NT2/D1 (cell line): ENCODE measurements at regions not wholly inside any gene's neighbourhood (a gene's known extent, or its start where the extent isn't known, plus 50 kb on each side); places are given as distances from the start of the nearest gene placed in this dataset.
A peak's percentile ranks its signal among the peaks of the same experiment; 100 is the strongest.
"Not testable (repeated sequence)": the region's sequence is repeated elsewhere in the genome, so short reads cannot be mapped to it uniquely, and the experiment has no call there.

ENCODE experiments used
- DNase-seq: peaks from one replicate; pipeline ENCODE4 v3.0.0-alpha.2; 2011; ENCODE audit warnings: low read depth, low spot score
- H3K27me3 ChIP-seq: 2 replicates; pipeline ENCODE4 v1.6.0; 2011; ENCODE audit warnings: mild to moderate bottlenecking; ENCODE audit not compliant: insufficient read length, insufficient read depth
- H3K36me3 ChIP-seq: 2 replicates; pipeline ENCODE4 v1.6.1; 2011; ENCODE audit warnings: mild to moderate bottlenecking, low read length, mixed read lengths; ENCODE audit not compliant: insufficient read depth, insufficient read length
- H3K4me1 ChIP-seq: 2 replicates; pipeline ENCODE4 v1.5.1; 2011; ENCODE audit not compliant: insufficient read depth, insufficient read length
- H3K4me3 ChIP-seq: 2 replicates; pipeline ENCODE4 v1.5.1; 2011; ENCODE audit warnings: low read depth; ENCODE audit not compliant: insufficient read length
- H3K9ac ChIP-seq: 2 replicates; pipeline ENCODE4 v1.6.0; 2011; ENCODE audit warnings: low read depth; ENCODE audit not compliant: insufficient read length
- H3K9me3 ChIP-seq: 2 replicates; pipeline ENCODE4 v1.5.1; 2011; ENCODE audit warnings: mild to moderate bottlenecking, low read length; ENCODE audit not compliant: insufficient read depth
- SUZ12 ChIP-seq: IDR thresholded peaks from 2 replicates; pipeline ENCODE4 v1.6.1; 2011; ENCODE audit not compliant: insufficient read length, insufficient read depth; ENCODE audit errors: extremely low read depth
- YY1 ChIP-seq: IDR thresholded peaks from 2 replicates; pipeline ENCODE4 v1.6.1; 2011; ENCODE audit not compliant: insufficient read length, insufficient read depth
- ZNF274 ChIP-seq: IDR thresholded peaks from 2 replicates; pipeline ENCODE4 v1.6.1; 2011; ENCODE audit warnings: mild to moderate bottlenecking, low read depth, low read length

- peak; percentile 55 for DNase-seq
- Histone ChIP-seq H3K27me3 (no peaks in the 10 kb centered on the region), H3K9me3 (peaks cover 8% of the 10 kb centered on the region; the same call in 1 of the 2 replicates), H3K9ac (no peak overlapping the region), H3K4me3 (no peak overlapping the region), H3K4me1 (no peaks in the 10 kb centered on the region), H3K36me3 (no peaks in the 10 kb centered on the region)
- TF ChIP-seq ZNF274, result no peak
- no peak for TF ChIP-seq SUZ12
- TF ChIP-seq YY1, result no peak
Observed at GRCh38 chr5:163330723-163331668, 106.4 kb upstream of the CCNG1 start.

DNA sequence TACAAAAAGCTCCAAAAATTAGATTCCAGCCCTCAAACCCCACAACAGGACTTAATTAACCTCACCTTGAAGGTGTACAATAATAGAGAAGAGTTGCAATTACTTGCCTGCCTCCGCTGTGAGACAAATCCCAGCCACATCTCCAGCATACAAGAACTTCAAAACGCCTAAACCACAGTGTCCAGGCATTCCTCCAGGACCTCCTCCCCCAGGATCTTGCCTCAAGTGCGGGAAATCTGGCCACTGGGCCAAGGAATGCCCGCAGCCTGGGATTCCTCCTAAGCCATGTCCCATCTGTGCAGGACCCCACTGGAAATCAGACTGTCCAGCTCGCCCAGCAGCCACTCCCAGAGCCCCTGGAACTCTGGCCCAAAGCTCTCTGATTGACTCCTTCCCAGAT is 101.3 kb upstream of the CCNG1 start:
- not testable (repeated sequence) for H3K27me3 ChIP-seq, H3K36me3 ChIP-seq, H3K4me3 ChIP-seq, H3K9ac ChIP-seq, H3K9me3 ChIP-seq, H3K4me1 ChIP-seq, DNase-seq

DNA sequence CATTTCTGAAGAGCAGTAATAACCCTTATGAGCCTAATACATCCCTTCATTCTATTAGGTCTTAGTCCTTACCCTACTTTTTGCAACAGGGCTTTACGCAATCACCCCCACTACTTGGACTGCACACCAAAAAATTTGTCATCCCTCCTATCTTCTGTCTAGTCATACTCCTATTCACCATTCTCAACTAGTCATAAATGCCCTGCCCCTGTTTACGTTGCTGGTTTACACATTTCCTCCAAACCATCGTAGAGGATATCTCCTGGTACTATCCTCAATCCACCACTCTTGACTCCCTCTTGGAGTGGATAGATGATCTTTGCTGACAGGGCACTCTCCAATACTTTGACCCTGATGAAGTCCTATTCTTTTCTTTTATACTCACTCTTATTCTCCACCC is 98.2 kb upstream of the CCNG1 start:
- Histone ChIP-seq H3K4me1 (no peaks in the 10 kb centered on the region), H3K36me3 (no peaks in the 10 kb centered on the region), H3K4me3 (no peak overlapping the region), H3K9ac (no peak overlapping the region), H3K27me3 (no peaks in the 10 kb centered on the region), H3K9me3 (peaks cover 8% of the 10 kb centered on the region; the same call in 1 of the 2 replicates)
- TF ChIP-seq SUZ12 (no peak), YY1 (no peak), ZNF274 (no peak)
- DNase-seq, result no peak

DNA sequence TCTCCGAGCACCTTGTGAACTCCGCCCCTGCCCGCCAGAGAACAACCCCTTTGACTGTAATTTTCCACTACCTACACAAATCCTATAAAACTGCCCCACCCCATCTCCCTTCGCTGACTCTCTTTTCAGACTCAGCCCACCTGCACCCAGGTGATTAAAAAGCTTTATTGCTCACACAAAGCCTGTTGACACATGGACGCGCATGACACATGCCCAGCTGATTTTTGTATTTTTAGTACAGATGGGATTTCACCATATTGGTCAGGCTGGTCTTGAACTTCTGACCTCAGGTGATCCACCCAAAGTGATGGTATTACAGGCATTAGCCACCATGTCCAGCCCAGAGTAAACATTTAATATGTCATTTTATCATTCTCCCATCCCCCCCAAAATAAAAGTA is 97.0 kb upstream of the CCNG1 start:
- H3K9ac ChIP-seq, DNase-seq, H3K27me3 ChIP-seq, H3K36me3 ChIP-seq, H3K4me1 ChIP-seq, H3K9me3 ChIP-seq, H3K4me3 ChIP-seq: not testable (repeated sequence)

- no peak for DNase-seq
Observed at GRCh38 chr5:163342306-163342705, 95.1 kb upstream of the CCNG1 start.

GRCh38 chr5:163345216-163345615 is 92.2 kb upstream of the CCNG1 start:
- Histone ChIP-seq H3K4me1 (no peaks in the 10 kb centered on the region), H3K9me3 (no peaks in the 10 kb centered on the region), H3K4me3 (no peak overlapping the region), H3K9ac (no peak overlapping the region), H3K27me3 (no peaks in the 10 kb centered on the region), H3K36me3 (no peaks in the 10 kb centered on the region)
- TF ChIP-seq ZNF274 (no peak), SUZ12 (no peak), YY1 (no peak)
- DNase-seq, result no peak

More at GRCh38 chr5:163342306-163342705, 95.1 kb upstream of the CCNG1 start:
- H3K36me3 ChIP-seq, result no peaks in the 10 kb centered on the region
- TF ChIP-seq SUZ12 (no peak), YY1 (no peak), ZNF274 (no peak)
- no peaks in the 10 kb centered on the region for H3K27me3 ChIP-seq
- H3K9ac ChIP-seq, result no peak overlapping the region
- H3K4me1 ChIP-seq, result no peaks in the 10 kb centered on the region
- H3K4me3 ChIP-seq, result no peak overlapping the region
- H3K9me3 ChIP-seq, result no peaks in the 10 kb centered on the region

GRCh38 chr5:163347671-163348070 is 89.7 kb upstream of the CCNG1 start:
- Histone ChIP-seq H3K4me3 (no peak overlapping the region), H3K4me1 (no peaks in the 10 kb centered on the region), H3K9me3 (no peaks in the 10 kb centered on the region), H3K36me3 (no peaks in the 10 kb centered on the region), H3K27me3 (no peaks in the 10 kb centered on the region), H3K9ac (no peak overlapping the region)
- DNase-seq, result peak; percentile 44
- TF ChIP-seq SUZ12 (no peak), YY1 (no peak), ZNF274 (no peak)

DNA sequence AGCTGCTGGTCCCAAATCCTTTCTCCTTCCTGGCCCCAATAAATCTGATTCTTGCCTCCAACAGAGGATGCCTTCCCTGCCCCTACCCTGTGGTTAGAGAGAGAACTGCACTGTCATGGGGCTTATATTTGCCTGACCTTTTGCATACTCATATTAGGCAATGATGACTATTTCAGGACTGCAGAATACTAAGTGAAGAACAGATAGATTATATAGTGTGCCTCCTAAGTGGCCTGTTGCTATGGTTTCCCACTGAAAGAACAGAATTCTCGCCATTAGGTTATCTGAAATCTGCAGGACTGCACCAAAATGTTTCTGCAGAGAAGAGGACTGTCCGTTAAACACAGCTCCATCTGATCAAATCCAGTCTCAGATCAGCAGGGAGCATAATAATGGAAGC is 87.3 kb upstream of the CCNG1 start:
- Histone ChIP-seq H3K27me3 (no peaks in the 10 kb centered on the region), H3K4me1 (no peaks in the 10 kb centered on the region), H3K9me3 (no peaks in the 10 kb centered on the region), H3K4me3 (no peak overlapping the region), H3K9ac (no peak overlapping the region), H3K36me3 (no peaks in the 10 kb centered on the region)
- TF ChIP-seq YY1 (no peak), ZNF274 (no peak)
- no peak for DNase-seq
